IMR-90 (cell line): ENCODE measurements at regions not wholly inside any gene's neighbourhood (a gene's known extent, or its start where the extent isn't known, plus 50 kb on each side); places are given as distances from the start of the nearest gene placed in this dataset.

ENCODE experiments used
- CTCF ChIP-seq: conservative IDR thresholded peaks from 2 replicates; pipeline ENCODE4 v1.5.1; 2012; ENCODE audit warnings: mild to moderate bottlenecking, low read depth, low read length, improper control_type of control experiment
- ELK1 ChIP-seq: fragments of 150-350 bp; IDR thresholded peaks from 2 replicates; pipeline ENCODE4 v1.6.1; 2016; ENCODE audit warnings: low read depth, mild to moderate bottlenecking, low read length, moderate library complexity, borderline replicate concordance
- POLR2A ChIP-seq: IDR thresholded peaks from 2 replicates; pipeline ENCODE4 v1.6.1; 2012; ENCODE audit warnings: mild to moderate bottlenecking, low read depth, low read length
- USF2 ChIP-seq: fragments of 150-350 bp; IDR thresholded peaks from 2 replicates; pipeline ENCODE4 v1.6.1; 2017; ENCODE audit warnings: mild to moderate bottlenecking, antibody characterized with exemption, low read length, low read depth

GRCh38 chr17:73749337-73749823 is 105.1 kb upstream of the SDK2 start:
- TF ChIP-seq CTCF (no peak), ELK1 (no peak), USF2 (no peak), POLR2A (no peak)
